ENCODE measurements at regions not wholly inside any gene's neighbourhood (a gene's known extent, or its start where the extent isn't known, plus 50 kb on each side); places are given as distances from the start of the nearest gene placed in this dataset.

DNA sequence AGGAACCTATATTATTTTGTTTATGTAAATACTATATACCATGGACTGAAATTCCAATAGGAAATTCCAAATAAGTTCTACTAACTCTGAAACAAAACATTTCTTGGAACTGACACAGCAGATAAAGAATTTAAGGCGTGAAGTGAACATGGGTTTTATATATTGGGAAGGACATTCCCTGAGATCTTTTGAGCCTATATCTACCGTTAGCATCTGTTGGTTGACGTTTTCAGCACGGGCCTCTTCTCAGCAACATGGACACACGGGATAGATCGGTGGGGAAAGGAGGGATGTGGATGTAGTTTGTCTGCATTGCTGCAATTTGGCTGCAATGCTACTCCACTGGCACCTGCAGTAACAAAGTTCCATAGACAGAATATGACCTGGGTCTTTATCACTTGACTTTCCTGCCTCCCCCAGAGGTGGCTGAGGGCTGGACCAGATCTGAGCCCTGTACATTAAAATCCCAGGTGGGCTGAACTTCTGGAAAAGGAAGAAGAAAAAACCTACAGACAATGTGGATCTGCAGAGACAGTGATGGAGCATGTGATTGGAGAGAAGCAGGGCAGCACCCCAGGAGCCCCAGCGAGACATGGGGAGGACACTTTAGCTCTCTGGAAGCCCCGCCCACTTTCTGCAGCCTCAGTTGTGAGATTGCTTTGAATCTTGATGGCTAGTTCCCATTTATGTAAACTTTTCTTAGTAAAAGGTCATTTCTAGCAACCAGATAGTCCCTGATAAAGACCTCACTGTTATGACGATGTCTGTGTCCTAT is 91.2 kb upstream of the CPEB4 start:
- TF ChIP-seq, protein P1, sequence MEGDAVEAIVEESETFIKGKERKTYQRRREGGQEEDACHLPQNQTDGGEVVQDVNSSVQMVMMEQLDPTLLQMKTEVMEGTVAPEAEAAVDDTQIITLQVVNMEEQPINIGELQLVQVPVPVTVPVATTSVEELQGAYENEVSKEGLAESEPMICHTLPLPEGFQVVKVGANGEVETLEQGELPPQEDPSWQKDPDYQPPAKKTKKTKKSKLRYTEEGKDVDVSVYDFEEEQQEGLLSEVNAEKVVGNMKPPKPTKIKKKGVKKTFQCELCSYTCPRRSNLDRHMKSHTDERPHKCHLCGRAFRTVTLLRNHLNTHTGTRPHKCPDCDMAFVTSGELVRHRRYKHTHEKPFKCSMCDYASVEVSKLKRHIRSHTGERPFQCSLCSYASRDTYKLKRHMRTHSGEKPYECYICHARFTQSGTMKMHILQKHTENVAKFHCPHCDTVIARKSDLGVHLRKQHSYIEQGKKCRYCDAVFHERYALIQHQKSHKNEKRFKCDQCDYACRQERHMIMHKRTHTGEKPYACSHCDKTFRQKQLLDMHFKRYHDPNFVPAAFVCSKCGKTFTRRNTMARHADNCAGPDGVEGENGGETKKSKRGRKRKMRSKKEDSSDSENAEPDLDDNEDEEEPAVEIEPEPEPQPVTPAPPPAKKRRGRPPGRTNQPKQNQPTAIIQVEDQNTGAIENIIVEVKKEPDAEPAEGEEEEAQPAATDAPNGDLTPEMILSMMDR (IDR thresholded peaks at IDR 0.05; ENCODE audit: low read depth, low read length): no peak

GRCh38 chr5:173798127-173798810 is 89.9 kb upstream of the CPEB4 start:
- no peak for DNase-seq (ENCODE audit: low read depth, low spot score)
- ChIA-PET POLR2A (no interaction called here), CTCF (no interaction called here)
- Histone ChIP-seq H3K27ac (ENCODE audit: low read depth, low read length) (no peak overlapping the region), H3K27me3 (ENCODE audit: control insufficient read depth, insufficient read depth, low read length) (no peaks in the 10 kb centered on the region), H3K4me3 (ENCODE audit: low read depth, low read length) (no peak overlapping the region), H3K9me3 (ENCODE audit: control insufficient read depth, insufficient read depth, low read length) (peaks cover 2% of the 10 kb centered on the region; the same call in 1 of the 2 replicates)
- TF ChIP-seq, protein P1 (IDR thresholded peaks at IDR 0.05; ENCODE audit: low read depth, low read length): no peak

More for the DNA sequence above, 91.2 kb upstream of the CPEB4 start:
- no peak overlapping the region for H3K4me3 ChIP-seq (ENCODE audit: low read depth, low read length)
- no peaks in the 10 kb centered on the region for H3K9me3 ChIP-seq (ENCODE audit: control insufficient read depth, insufficient read depth, low read length)
- no peak for DNase-seq (ENCODE audit: low read depth, low spot score)
- ChIA-PET POLR2A (no interaction called here), CTCF (interaction anchor here (1.5 kb wide), 1 partner anchor 14 kb away, joined by 4 read pairs; no protein-coding TSS in a partner anchor)
- H3K27ac ChIP-seq (ENCODE audit: low read depth, low read length): no peak overlapping the region
- no peaks in the 10 kb centered on the region for H3K27me3 ChIP-seq (ENCODE audit: control insufficient read depth, insufficient read depth, low read length)

GRCh38 chr5:173800340-173800739 is 87.8 kb upstream of the CPEB4 start:
- ChIA-PET POLR2A (no interaction called here), CTCF (no interaction called here)
- no peak for DNase-seq (ENCODE audit: low read depth, low spot score)
- H3K4me3 ChIP-seq (ENCODE audit: low read depth, low read length): no peak overlapping the region
- no peaks in the 10 kb centered on the region for H3K27me3 ChIP-seq (ENCODE audit: control insufficient read depth, insufficient read depth, low read length)
- TF ChIP-seq, protein P1 (IDR thresholded peaks at IDR 0.05; ENCODE audit: low read depth, low read length): no peak
- peaks cover 2% of the 10 kb centered on the region; the same call in 1 of the 2 replicates for H3K9me3 ChIP-seq (ENCODE audit: control insufficient read depth, insufficient read depth, low read length)
- H3K27ac ChIP-seq (ENCODE audit: low read depth, low read length): no peak overlapping the region

DNA sequence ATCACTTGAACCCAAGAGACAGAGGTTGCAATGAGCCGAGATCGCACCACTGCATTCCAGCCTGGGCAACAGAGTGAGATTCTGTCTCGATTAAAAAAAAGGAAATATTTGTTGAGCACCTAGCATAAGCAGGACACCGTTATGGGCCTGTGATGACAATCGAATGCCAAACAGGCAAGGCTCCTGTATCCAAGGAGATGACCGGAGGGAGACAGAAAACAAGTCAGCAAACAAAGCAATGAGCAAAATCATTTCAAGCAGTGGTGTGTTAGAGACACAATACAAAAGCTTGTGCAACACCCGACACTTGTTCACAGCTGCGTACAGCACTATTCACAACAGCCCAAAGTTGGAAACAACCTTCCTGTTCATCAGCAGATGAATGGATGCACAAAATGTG is 87.1 kb upstream of the CPEB4 start:
- no peak overlapping the region for H3K27ac ChIP-seq (ENCODE audit: low read depth, low read length)
- TF ChIP-seq, protein P1 (IDR thresholded peaks at IDR 0.05; ENCODE audit: low read depth, low read length): no peak
- peaks cover 2% of the 10 kb centered on the region; the same call in 1 of the 2 replicates for H3K9me3 ChIP-seq (ENCODE audit: control insufficient read depth, insufficient read depth, low read length)
- CTCF ChIA-PET: no interaction called here
- DNase-seq (ENCODE audit: low read depth, low spot score): no peak
- H3K27me3 ChIP-seq (ENCODE audit: control insufficient read depth, insufficient read depth, low read length): no peaks in the 10 kb centered on the region
- no peak overlapping the region for H3K4me3 ChIP-seq (ENCODE audit: low read depth, low read length)
- POLR2A ChIA-PET: no interaction called here

DNA sequence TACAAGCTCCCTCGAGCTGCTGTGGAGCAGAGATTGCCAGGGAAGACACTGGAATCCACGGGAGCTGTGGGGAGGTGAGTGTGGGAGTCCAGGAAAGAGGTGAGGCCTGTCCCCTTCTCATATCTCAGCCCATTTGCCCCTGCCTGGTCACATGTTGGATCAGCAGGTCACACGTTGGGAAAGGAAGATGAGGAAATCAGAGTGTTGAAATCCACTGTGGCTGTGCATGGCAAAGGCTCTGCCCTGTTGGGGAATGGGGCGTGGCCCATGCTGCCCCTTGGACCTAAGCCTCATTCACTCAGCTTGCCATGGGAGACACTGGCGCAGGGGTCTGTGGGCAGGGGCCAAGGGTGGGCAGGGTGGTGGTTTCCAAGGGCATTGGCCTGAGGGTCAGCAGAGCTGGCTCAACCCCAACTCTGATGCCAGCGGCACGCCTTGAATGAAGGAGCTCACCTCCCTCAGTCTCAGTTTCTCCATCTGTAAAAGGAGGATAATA is 85.4 kb upstream of the CPEB4 start:
- no peak for DNase-seq (ENCODE audit: low read depth, low spot score)
- TF ChIP-seq, protein P1 (IDR thresholded peaks at IDR 0.05; ENCODE audit: low read depth, low read length): no peak
- no peak overlapping the region for H3K27ac ChIP-seq (ENCODE audit: low read depth, low read length)
- H3K4me3 ChIP-seq (ENCODE audit: low read depth, low read length): no peak overlapping the region
- ChIA-PET CTCF (no interaction called here), POLR2A (no interaction called here)
- H3K9me3 ChIP-seq (ENCODE audit: control insufficient read depth, insufficient read depth, low read length): peaks cover 2% of the 10 kb centered on the region; the same call in 1 of the 2 replicates
- H3K27me3 ChIP-seq (ENCODE audit: control insufficient read depth, insufficient read depth, low read length): no peaks in the 10 kb centered on the region
